GM18951 (cell line): ENCODE measurements at regions not wholly inside any gene's neighbourhood (a gene's known extent, or its start where the extent isn't known, plus 50 kb on each side); places are given as distances from the start of the nearest gene placed in this dataset.

Source experiments
- POLR2A ChIP-seq: IDR thresholded peaks from 4 replicates; pipeline ENCODE4 v1.6.1; 2011; ENCODE audit warnings: mild to moderate bottlenecking; ENCODE audit not compliant: insufficient read length, insufficient read depth; ENCODE audit errors: extremely low read depth
- in situ Hi-C: fragments of 300-500 bp; cut with MboI; formaldehyde crosslinking; loops from one replicate; pipeline ENCODE4 v1.12.0; 2022; ENCODE audit warnings: low sequenced_read_pairs, mixed read lengths, inconsistent platforms; ENCODE audit not compliant: unreplicated experiment

- TF ChIP-seq POLR2A: no peak
- in situ Hi-C loops: loop anchor here (5.0 kb wide), 1 partner anchor 1103 kb away; no protein-coding TSS in a partner anchor
Observed at GRCh38 chr1:29554208-29554778, 318.0 kb downstream of the PTPRU start.

- in situ Hi-C loops: loop anchor here (5.0 kb wide), 1 partner anchor 1106 kb away; no protein-coding TSS in a partner anchor
- TF ChIP-seq POLR2A: no peak
Observed at GRCh38 chr1:29551123-29551936, 315.0 kb downstream of the PTPRU start.

- in situ Hi-C loops: loop anchor here (5.0 kb wide), 1 partner anchor 1107 kb away; no protein-coding TSS in a partner anchor
- TF ChIP-seq POLR2A: no peak
Observed at GRCh38 chr1:29550119-29550841, 314.0 kb downstream of the PTPRU start.

- in situ Hi-C loops: loop anchor here (5.0 kb wide), 1 partner anchor 1108 kb away; no protein-coding TSS in a partner anchor
Observed at GRCh38 chr1:29549728-29550118, 313.4 kb downstream of the PTPRU start.

GRCh38 chr1:29549001-29549400 is 312.7 kb downstream of the PTPRU start:
- TF ChIP-seq POLR2A: no peak

GRCh38 chr1:29548091-29548490 is 311.8 kb downstream of the PTPRU start:
- in situ Hi-C loops: no loop called here
- TF ChIP-seq POLR2A: no peak

More at GRCh38 chr1:29549001-29549400, 312.7 kb downstream of the PTPRU start:
- in situ Hi-C loops: no loop called here

GRCh38 chr1:29547300-29547699 is 311.0 kb downstream of the PTPRU start:
- no peak for TF ChIP-seq POLR2A
- in situ Hi-C loops: no loop called here

GRCh38 chr1:29546496-29546895 is 310.2 kb downstream of the PTPRU start:
- TF ChIP-seq POLR2A: no peak
- in situ Hi-C loops: no loop called here

GRCh38 chr1:29544406-29544805 is 308.1 kb downstream of the PTPRU start:
- in situ Hi-C loops: no loop called here
- no peak for TF ChIP-seq POLR2A

GRCh38 chr1:29543586-29543985 is 307.3 kb downstream of the PTPRU start:
- in situ Hi-C loops: no loop called here
- TF ChIP-seq POLR2A: no peak

GRCh38 chr1:29542548-29542947 is 306.2 kb downstream of the PTPRU start:
- in situ Hi-C loops: no loop called here
- no peak for TF ChIP-seq POLR2A

- in situ Hi-C loops: no loop called here
- no peak for TF ChIP-seq POLR2A
Observed at GRCh38 chr1:29541631-29542030, 305.3 kb downstream of the PTPRU start.

GRCh38 chr1:29540801-29541357 is 304.6 kb downstream of the PTPRU start:
- no peak for TF ChIP-seq POLR2A
- in situ Hi-C loops: no loop called here
